HEK293 (cell line): ENCODE measurements at regions not wholly inside any gene's neighbourhood (a gene's known extent, or its start where the extent isn't known, plus 50 kb on each side); places are given as distances from the start of the nearest gene placed in this dataset.

Experiments used
- YY1 ChIP-seq: fragments of 450-650 bp; formaldehyde crosslinking; IDR thresholded peaks from 2 replicates; pipeline ENCODE4 v1.5.1; 2018; ENCODE audit warnings: missing biosample characterization, missing genetic modification characterization
- ZNF248 ChIP-seq: fragments of 450-650 bp; formaldehyde crosslinking; IDR thresholded peaks from 2 replicates; pipeline ENCODE4 v1.5.1; 2017; ENCODE audit warnings: missing biosample characterization, missing genetic modification characterization
- ZNF302 ChIP-seq: fragments of 450-650 bp; formaldehyde crosslinking; IDR thresholded peaks from 2 replicates; pipeline ENCODE4 v1.5.1; 2016; ENCODE audit warnings: missing biosample characterization, missing genetic modification characterization, low read depth
- ZNF416 ChIP-seq: fragments of 450-650 bp; formaldehyde crosslinking; IDR thresholded peaks from 2 replicates; pipeline ENCODE4 v1.5.1; 2016; ENCODE audit warnings: missing biosample characterization, missing genetic modification characterization
- ZNF626 ChIP-seq: fragments of 450-650 bp; sonication (Bioruptor Pico); formaldehyde crosslinking; IDR thresholded peaks from 2 replicates; pipeline ENCODE4 v1.5.1; 2018; ENCODE audit warnings: missing biosample characterization, missing genetic modification characterization, inconsistent platforms
- ZNF701 ChIP-seq: fragments of 450-650 bp; formaldehyde crosslinking; IDR thresholded peaks from 2 replicates; pipeline ENCODE4 v1.5.1; 2016; ENCODE audit warnings: missing biosample characterization, missing genetic modification characterization
- ZNF776 ChIP-seq: fragments of 450-650 bp; formaldehyde crosslinking; IDR thresholded peaks from 2 replicates; pipeline ENCODE4 v1.5.0; 2017; ENCODE audit warnings: missing biosample characterization, missing genetic modification characterization, borderline replicate concordance
- ZNF785 ChIP-seq: fragments of 450-650 bp; formaldehyde crosslinking; IDR thresholded peaks from 2 replicates; pipeline ENCODE4 v1.5.1; 2016; ENCODE audit warnings: missing biosample characterization, missing genetic modification characterization
- TF ChIP-seq, protein P1 (sequence below): fragments of 450-650 bp; formaldehyde crosslinking; IDR thresholded peaks from 2 replicates; pipeline ENCODE4 v1.5.1; 2016; ENCODE audit warnings: missing biosample characterization, missing genetic modification characterization
- TF ChIP-seq, protein P2 (sequence below): sonication (generic); formaldehyde crosslinking; IDR thresholded peaks from 2 replicates; pipeline ENCODE4 v1.8.1; 2022; ENCODE audit warnings: mild to moderate bottlenecking, moderate library complexity, missing genetic modification reagents
- TF ChIP-seq, protein P3 (sequence below): IDR thresholded peaks from 2 replicates; pipeline ENCODE4 v1.6.1; 2011; ENCODE audit warnings: mild to moderate bottlenecking, low read depth, low read length, borderline replicate concordance

DNA sequence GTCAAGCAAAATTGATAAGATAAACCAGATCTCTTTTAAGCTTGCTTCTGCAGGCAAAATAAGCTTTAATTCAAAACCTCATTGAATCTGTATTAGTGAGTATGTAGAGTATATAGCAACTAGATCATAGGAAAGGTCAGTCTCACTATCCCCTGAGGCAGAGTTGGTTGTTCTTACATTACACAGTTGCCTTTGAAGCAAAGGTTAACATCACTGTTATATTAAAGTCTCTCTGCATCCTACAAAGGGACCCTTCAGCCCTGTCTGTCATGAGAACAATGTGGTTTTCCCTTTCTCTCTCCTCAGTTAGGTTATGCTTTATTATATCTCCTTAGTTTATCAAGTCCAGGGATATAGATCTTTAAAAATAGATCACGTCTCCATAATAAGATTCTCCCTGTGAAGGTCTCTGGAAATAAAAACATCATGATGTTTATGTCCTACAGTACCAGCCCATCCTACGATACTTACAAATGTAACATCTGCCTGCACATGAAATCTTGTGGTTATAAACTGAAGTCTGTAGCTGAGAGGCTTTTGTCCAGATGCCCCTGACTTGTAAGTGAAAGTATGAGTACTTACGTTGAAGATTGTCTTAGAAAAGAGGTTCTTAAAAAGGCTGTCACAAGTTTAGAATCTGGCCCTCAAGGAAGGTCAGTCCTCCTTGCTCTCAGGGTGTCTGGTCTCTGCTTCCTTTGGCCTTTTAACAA lies 103.6 kb downstream of the VIP start:
- TF ChIP-seq ZNF626, result no peak
- TF ChIP-seq YY1, result no peak
- TF ChIP-seq ZNF776, result no peak
- TF ChIP-seq, protein P1, sequence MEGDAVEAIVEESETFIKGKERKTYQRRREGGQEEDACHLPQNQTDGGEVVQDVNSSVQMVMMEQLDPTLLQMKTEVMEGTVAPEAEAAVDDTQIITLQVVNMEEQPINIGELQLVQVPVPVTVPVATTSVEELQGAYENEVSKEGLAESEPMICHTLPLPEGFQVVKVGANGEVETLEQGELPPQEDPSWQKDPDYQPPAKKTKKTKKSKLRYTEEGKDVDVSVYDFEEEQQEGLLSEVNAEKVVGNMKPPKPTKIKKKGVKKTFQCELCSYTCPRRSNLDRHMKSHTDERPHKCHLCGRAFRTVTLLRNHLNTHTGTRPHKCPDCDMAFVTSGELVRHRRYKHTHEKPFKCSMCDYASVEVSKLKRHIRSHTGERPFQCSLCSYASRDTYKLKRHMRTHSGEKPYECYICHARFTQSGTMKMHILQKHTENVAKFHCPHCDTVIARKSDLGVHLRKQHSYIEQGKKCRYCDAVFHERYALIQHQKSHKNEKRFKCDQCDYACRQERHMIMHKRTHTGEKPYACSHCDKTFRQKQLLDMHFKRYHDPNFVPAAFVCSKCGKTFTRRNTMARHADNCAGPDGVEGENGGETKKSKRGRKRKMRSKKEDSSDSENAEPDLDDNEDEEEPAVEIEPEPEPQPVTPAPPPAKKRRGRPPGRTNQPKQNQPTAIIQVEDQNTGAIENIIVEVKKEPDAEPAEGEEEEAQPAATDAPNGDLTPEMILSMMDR (tag by site-specific recombination), result no peak
- TF ChIP-seq ZNF785 (tag by site-specific recombination), result no peak
- TF ChIP-seq ZNF248 (tag by site-specific recombination), result no peak
- no peak for TF ChIP-seq ZNF302 (tag by site-specific recombination)
- TF ChIP-seq, protein P2, sequence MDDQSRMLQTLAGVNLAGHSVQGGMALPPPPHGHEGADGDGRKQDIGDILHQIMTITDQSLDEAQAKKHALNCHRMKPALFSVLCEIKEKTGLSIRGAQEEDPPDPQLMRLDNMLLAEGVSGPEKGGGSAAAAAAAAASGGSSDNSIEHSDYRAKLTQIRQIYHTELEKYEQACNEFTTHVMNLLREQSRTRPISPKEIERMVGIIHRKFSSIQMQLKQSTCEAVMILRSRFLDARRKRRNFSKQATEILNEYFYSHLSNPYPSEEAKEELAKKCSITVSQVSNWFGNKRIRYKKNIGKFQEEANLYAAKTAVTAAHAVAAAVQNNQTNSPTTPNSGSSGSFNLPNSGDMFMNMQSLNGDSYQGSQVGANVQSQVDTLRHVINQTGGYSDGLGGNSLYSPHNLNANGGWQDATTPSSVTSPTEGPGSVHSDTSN (CRISPR knock-in tag), result no peak
- TF ChIP-seq ZNF701 (tag by site-specific recombination), result no peak
- TF ChIP-seq ZNF416, result no peak
- TF ChIP-seq, protein P3, sequence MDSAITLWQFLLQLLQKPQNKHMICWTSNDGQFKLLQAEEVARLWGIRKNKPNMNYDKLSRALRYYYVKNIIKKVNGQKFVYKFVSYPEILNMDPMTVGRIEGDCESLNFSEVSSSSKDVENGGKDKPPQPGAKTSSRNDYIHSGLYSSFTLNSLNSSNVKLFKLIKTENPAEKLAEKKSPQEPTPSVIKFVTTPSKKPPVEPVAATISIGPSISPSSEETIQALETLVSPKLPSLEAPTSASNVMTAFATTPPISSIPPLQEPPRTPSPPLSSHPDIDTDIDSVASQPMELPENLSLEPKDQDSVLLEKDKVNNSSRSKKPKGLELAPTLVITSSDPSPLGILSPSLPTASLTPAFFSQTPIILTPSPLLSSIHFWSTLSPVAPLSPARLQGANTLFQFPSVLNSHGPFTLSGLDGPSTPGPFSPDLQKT, result no peak
